ENCODE measurements at regions not wholly inside any gene's neighbourhood (a gene's known extent, or its start where the extent isn't known, plus 50 kb on each side); places are given as distances from the start of the nearest gene placed in this dataset.

DNA sequence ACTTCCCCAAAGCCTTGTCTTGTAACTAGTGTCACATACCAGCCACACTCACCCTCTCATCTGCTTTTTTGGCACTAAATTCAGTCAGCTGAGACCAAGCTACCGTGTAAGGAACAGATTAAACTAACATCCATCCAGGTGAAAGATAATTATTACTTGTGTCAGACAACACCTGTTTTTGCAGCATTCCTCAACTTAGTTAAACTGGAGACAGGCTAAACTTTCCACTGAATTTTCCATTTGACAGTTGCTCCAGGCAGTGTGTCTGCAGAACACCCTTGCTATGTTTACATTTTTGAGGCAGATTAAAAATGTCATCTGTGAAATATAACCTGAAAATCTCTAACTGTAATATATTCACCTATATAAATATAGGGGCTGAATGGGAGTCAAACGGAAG is 73.6 kb downstream of the CYP26A1 start:
- TF ChIP-seq, protein P1, sequence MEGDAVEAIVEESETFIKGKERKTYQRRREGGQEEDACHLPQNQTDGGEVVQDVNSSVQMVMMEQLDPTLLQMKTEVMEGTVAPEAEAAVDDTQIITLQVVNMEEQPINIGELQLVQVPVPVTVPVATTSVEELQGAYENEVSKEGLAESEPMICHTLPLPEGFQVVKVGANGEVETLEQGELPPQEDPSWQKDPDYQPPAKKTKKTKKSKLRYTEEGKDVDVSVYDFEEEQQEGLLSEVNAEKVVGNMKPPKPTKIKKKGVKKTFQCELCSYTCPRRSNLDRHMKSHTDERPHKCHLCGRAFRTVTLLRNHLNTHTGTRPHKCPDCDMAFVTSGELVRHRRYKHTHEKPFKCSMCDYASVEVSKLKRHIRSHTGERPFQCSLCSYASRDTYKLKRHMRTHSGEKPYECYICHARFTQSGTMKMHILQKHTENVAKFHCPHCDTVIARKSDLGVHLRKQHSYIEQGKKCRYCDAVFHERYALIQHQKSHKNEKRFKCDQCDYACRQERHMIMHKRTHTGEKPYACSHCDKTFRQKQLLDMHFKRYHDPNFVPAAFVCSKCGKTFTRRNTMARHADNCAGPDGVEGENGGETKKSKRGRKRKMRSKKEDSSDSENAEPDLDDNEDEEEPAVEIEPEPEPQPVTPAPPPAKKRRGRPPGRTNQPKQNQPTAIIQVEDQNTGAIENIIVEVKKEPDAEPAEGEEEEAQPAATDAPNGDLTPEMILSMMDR (IDR thresholded peaks at IDR 0.05), result no peak
- no peak for TF ChIP-seq POLR2A (IDR thresholded peaks at IDR 0.05)
- no peak for TF ChIP-seq EP300 (IDR thresholded peaks at IDR 0.05)

Measured in tibial nerve (tissue), 4 donors.